Inflammatory macrophage (primary cell): ENCODE measurements at regions not wholly inside any gene's neighbourhood (a gene's known extent, or its start where the extent isn't known, plus 50 kb on each side); places are given as distances from the start of the nearest gene placed in this dataset.

Experiments
- DNase-seq, 2 donors: peaks; one replicate each; pipeline ENCODE4 v3.0.0-alpha.2; 2020 to 2022

GRCh38 chr3:139284221-139284620 lies 59.6 kb upstream of the MRPS22 start:
- no peak for DNase-seq

GRCh38 chr3:139285691-139286090 lies 58.1 kb upstream of the MRPS22 start:
- DNase-seq = no peak

- DNase-seq = no peak
Observed at GRCh38 chr3:139286241-139286640, 57.6 kb upstream of the MRPS22 start.

- no peak for DNase-seq
Observed at GRCh38 chr3:139286825-139287224, 57.0 kb upstream of the MRPS22 start.

- DNase-seq = no peak
Observed at GRCh38 chr3:139287557-139287956, 56.3 kb upstream of the MRPS22 start.

GRCh38 chr3:139288266-139288821 lies 55.5 kb upstream of the MRPS22 start:
- no peak for DNase-seq

GRCh38 chr3:139289860-139290524 lies 53.8 kb upstream of the MRPS22 start:
- no peak for DNase-seq

- no peak for DNase-seq
Observed at GRCh38 chr3:139291276-139292051, 52.4 kb upstream of the MRPS22 start.

GRCh38 chr3:139292192-139292591 lies 51.6 kb upstream of the MRPS22 start:
- DNase-seq = no peak

GRCh38 chr3:139292711-139293664 lies 50.8 kb upstream of the MRPS22 start:
- DNase-seq = no peak

- no peak for DNase-seq
Observed at GRCh38 chr3:139293665-139294023, 50.2 kb upstream of the MRPS22 start.
